HT1080 (cell line): ENCODE measurements at regions not wholly inside any gene's neighbourhood (a gene's known extent, or its start where the extent isn't known, plus 50 kb on each side); places are given as distances from the start of the nearest gene placed in this dataset.

Experiments used
- DNase-seq: peaks from one replicate; pipeline ENCODE4 v3.0.0-alpha.2; 2015; ENCODE audit warnings: low read depth

GRCh38 chr14:71273366-71273765, 366.1 kb downstream of the PCNX1 start:
- DNase-seq = no peak

- DNase-seq = no peak
Observed at GRCh38 chr14:71284048-71284447, 376.8 kb downstream of the PCNX1 start.

GRCh38 chr14:71286126-71286525, 378.9 kb downstream of the PCNX1 start:
- DNase-seq = no peak

- DNase-seq = no peak
Observed at GRCh38 chr14:71287567-71287966, 380.3 kb downstream of the PCNX1 start.

GRCh38 chr14:71289536-71289935, 382.3 kb downstream of the PCNX1 start:
- DNase-seq = no peak

GRCh38 chr14:71290301-71290700, 383.0 kb downstream of the PCNX1 start:
- DNase-seq = peak; percentile 12

GRCh38 chr14:71290960-71291466, 383.8 kb downstream of the PCNX1 start:
- peak; percentile 98 for DNase-seq

GRCh38 chr14:71296184-71296583, 388.9 kb downstream of the PCNX1 start:
- no peak for DNase-seq

- no peak for DNase-seq
Observed at GRCh38 chr14:71300566-71301330, 393.5 kb downstream of the PCNX1 start.

- no peak for DNase-seq
Observed at GRCh38 chr14:71301611-71302010, 394.4 kb downstream of the PCNX1 start.

GRCh38 chr14:71304690-71305089, 397.4 kb downstream of the PCNX1 start:
- DNase-seq = no peak

GRCh38 chr14:71308671-71309070, 401.4 kb downstream of the PCNX1 start:
- no peak for DNase-seq

GRCh38 chr14:71309756-71310155, 402.5 kb downstream of the PCNX1 start:
- DNase-seq = no peak

GRCh38 chr14:71311061-71311460, 403.8 kb downstream of the PCNX1 start:
- no peak for DNase-seq

- no peak for DNase-seq
Observed at GRCh38 chr14:71314717-71315116, 407.5 kb downstream of the PCNX1 start.

GRCh38 chr14:71317385-71318096, 410.3 kb downstream of the PCNX1 start:
- no peak for DNase-seq

GRCh38 chr14:71318097-71318459, 410.8 kb downstream of the PCNX1 start:
- DNase-seq = no peak

GRCh38 chr14:71319666-71320065, 412.4 kb downstream of the PCNX1 start:
- no peak for DNase-seq

GRCh38 chr14:71320107-71320733, 413.0 kb downstream of the PCNX1 start, which contains the start of gene SIPA1L1:
Gene SIPA1L1 (plus strand): TSS chr14:71320476.
- peak; percentile 97 for DNase-seq

- DNase-seq = peak; percentile 28
Observed at GRCh38 chr14:71320734-71321573, 413.7 kb downstream of the PCNX1 start.
